ENCODE measurements at regions not wholly inside any gene's neighbourhood (a gene's known extent, or its start where the extent isn't known, plus 50 kb on each side); places are given as distances from the start of the nearest gene placed in this dataset.

DNA sequence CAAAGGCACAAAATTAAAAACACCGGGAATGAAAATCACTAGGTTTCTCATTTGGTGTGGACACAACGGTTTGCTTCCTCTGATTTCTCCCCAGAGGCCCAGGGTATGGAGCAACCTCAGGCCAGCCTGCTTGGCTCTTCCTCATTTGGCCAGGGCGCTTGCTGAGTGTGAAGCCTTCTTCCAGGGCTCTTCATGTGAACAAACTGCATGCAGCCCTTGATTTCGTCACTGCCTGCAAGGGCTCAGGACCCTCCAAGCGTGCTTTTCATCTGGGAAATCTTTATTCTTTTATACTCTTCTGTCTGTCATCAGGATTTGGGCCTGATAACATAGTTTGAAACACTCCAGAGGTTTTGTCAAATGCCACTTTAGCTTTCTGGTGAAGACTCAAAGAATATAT, 122.6 kb upstream of the KLF4 start:
- H2AFZ ChIP-seq: no peak overlapping the region
- H3K79me2 ChIP-seq: no peaks in the 10 kb centered on the region
- H3K9me3 ChIP-seq (ENCODE audit: low read depth): no peaks in the 10 kb centered on the region
- peak; percentile 52 for DNase-seq (ENCODE audit: low spot score)
- TF ChIP-seq EZH2phosphoT487 (IDR thresholded peaks at IDR 0.05; ENCODE audit: low read depth, severe bottlenecking, unreplicated experiment): no peak
- no peak for TF ChIP-seq EZH2 (IDR thresholded peaks at IDR 0.05; ENCODE audit: borderline replicate concordance)
- TF ChIP-seq CTCF (IDR thresholded peaks at IDR 0.05; ENCODE audit: poor library complexity): no peak
- H3K27ac ChIP-seq: no peak overlapping the region
- no peaks in the 10 kb centered on the region for H3K27me3 ChIP-seq
- no peaks in the 10 kb centered on the region for H3K36me3 ChIP-seq (replicated peaks; ENCODE audit: insufficient read depth, low read depth)
- H3K4me3 ChIP-seq: no peak overlapping the region
- H3K9me2 ChIP-seq (replicated peaks; ENCODE audit: insufficient read depth): no peaks in the 10 kb centered on the region
- H3K4me2 ChIP-seq: no peak overlapping the region
- H3K4me1 ChIP-seq (ENCODE audit: insufficient read depth): peaks cover 12% of the 10 kb centered on the region
- H4K20me1 ChIP-seq (ENCODE audit: insufficient read depth, poor library complexity, severe bottlenecking): no peaks in the 10 kb centered on the region
- WGBS (ENCODE audit: low lambda C conversion rate, missing lambda C conversion rate): 73% methylated on average over 5 of the region's 5 CpGs

DNA sequence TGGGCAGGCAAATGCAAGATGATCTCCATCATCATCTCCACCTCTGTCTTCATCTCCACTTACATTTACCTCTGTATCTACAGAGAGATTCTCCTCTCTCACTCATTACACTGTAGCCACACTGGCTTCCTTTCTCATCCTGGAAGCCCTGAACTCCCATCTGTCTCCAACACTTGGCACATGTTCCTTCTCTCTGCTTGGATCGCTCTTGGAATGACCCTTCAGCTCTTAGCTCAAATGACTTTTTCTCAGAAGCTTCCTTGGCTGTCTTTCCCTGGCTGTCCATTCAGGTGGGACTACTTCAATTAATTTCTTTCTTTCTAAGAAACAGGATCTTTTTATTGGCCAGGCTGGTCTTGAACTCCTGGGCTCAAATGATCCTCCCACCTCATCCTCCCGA, 120.0 kb upstream of the KLF4 start:
- Histone ChIP-seq H3K4me3 (no peak overlapping the region), H3K27ac (no peak overlapping the region), H3K9me3 (ENCODE audit: low read depth) (no peaks in the 10 kb centered on the region), H3K27me3 (no peaks in the 10 kb centered on the region), H3K79me2 (no peaks in the 10 kb centered on the region), H4K20me1 (ENCODE audit: insufficient read depth, poor library complexity, severe bottlenecking) (no peaks in the 10 kb centered on the region), H3K4me1 (ENCODE audit: insufficient read depth) (peaks cover 12% of the 10 kb centered on the region), H3K9me2 (replicated peaks; ENCODE audit: insufficient read depth) (no peaks in the 10 kb centered on the region), H3K4me2 (no peak overlapping the region), H3K36me3 (replicated peaks; ENCODE audit: insufficient read depth, low read depth) (no peaks in the 10 kb centered on the region), H2AFZ (no peak overlapping the region)
- TF ChIP-seq EZH2phosphoT487 (IDR thresholded peaks at IDR 0.05; ENCODE audit: low read depth, severe bottlenecking, unreplicated experiment) (no peak), EZH2 (IDR thresholded peaks at IDR 0.05; ENCODE audit: borderline replicate concordance) (no peak)
- 98% methylated on average over 2 of the region's 2 CpGs for WGBS (ENCODE audit: low lambda C conversion rate, missing lambda C conversion rate)
- DNase-seq (ENCODE audit: low spot score): no peak

- no peak for TF ChIP-seq EZH2phosphoT487 (IDR thresholded peaks at IDR 0.05; ENCODE audit: low read depth, severe bottlenecking, unreplicated experiment)
- TF ChIP-seq EZH2 (IDR thresholded peaks at IDR 0.05; ENCODE audit: borderline replicate concordance): no peak
- TF ChIP-seq CTCF (IDR thresholded peaks at IDR 0.05; ENCODE audit: poor library complexity): no peak
- no peak for DNase-seq (ENCODE audit: low spot score)
These were observed 116.7 kb upstream of the KLF4 start for GRCh38 chr9:107606149-107606790.

DNA sequence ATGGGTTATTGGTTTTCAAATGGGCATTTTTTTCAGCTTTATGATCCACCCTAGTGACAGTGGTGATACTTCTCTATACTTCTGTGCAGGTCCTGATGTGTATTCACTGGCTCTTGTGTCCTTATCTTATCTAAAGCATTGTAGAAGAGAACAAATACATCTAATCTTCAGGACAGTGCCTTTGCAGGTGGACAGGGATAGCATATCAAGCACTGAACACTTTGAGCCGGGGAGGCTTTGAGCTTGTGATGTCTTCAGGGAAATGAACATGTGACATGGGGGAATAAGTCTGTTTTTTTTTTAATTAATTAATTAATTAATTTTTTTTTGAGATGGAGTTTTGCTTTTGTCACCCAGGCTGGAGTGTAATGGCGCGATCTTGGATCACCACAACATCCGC, 115.5 kb upstream of the KLF4 start:
- H4K20me1 ChIP-seq (ENCODE audit: insufficient read depth, poor library complexity, severe bottlenecking): no peaks in the 10 kb centered on the region
- no peak overlapping the region for H3K27ac ChIP-seq
- 74% methylated on average over 4 of the region's 4 CpGs for WGBS (ENCODE audit: low lambda C conversion rate, missing lambda C conversion rate)
- no peak overlapping the region for H3K4me3 ChIP-seq
- peak; percentile 44 for DNase-seq (ENCODE audit: low spot score)
- no peaks in the 10 kb centered on the region for H3K9me3 ChIP-seq (ENCODE audit: low read depth)
- TF ChIP-seq EZH2 (IDR thresholded peaks at IDR 0.05; ENCODE audit: borderline replicate concordance) (no peak), EZH2phosphoT487 (IDR thresholded peaks at IDR 0.05; ENCODE audit: low read depth, severe bottlenecking, unreplicated experiment) (peak; percentile 41)
- no peaks in the 10 kb centered on the region for H3K9me2 ChIP-seq (replicated peaks; ENCODE audit: insufficient read depth)
- no peak overlapping the region for H2AFZ ChIP-seq
- H3K4me2 ChIP-seq: no peak overlapping the region
- H3K4me1 ChIP-seq (ENCODE audit: insufficient read depth): peaks cover 8% of the 10 kb centered on the region
- no peaks in the 10 kb centered on the region for H3K79me2 ChIP-seq
- no peaks in the 10 kb centered on the region for H3K36me3 ChIP-seq (replicated peaks; ENCODE audit: insufficient read depth, low read depth)
- H3K27me3 ChIP-seq: no peaks in the 10 kb centered on the region

More at GRCh38 chr9:107606149-107606790, 116.7 kb upstream of the KLF4 start:
- Histone ChIP-seq H2AFZ (no peak overlapping the region), H3K27me3 (no peaks in the 10 kb centered on the region), H3K4me1 (ENCODE audit: insufficient read depth) (peaks cover 6% of the 10 kb centered on the region), H3K9me3 (ENCODE audit: low read depth) (no peaks in the 10 kb centered on the region), H3K4me2 (no peak overlapping the region), H3K27ac (no peak overlapping the region), H3K4me3 (no peak overlapping the region), H3K36me3 (replicated peaks; ENCODE audit: insufficient read depth, low read depth) (no peaks in the 10 kb centered on the region), H3K9me2 (replicated peaks; ENCODE audit: insufficient read depth) (no peaks in the 10 kb centered on the region), H4K20me1 (ENCODE audit: insufficient read depth, poor library complexity, severe bottlenecking) (no peaks in the 10 kb centered on the region), H3K79me2 (no peaks in the 10 kb centered on the region)
- WGBS (ENCODE audit: low lambda C conversion rate, missing lambda C conversion rate): 71% methylated on average over 8 of the region's 8 CpGs
